Calu3 (cell line): ENCODE measurements at regions not wholly inside any gene's neighbourhood (a gene's known extent, or its start where the extent isn't known, plus 50 kb on each side); places are given as distances from the start of the nearest gene placed in this dataset.

Experiments
- BruUV-seq: library from RNA; stranded (reverse); fragments of 400-500 nt; replicated peaks from 2 replicates; lab custom pipeline; 2021; lab: Mats Ljungman, UMichigan
- CTCF ChIA-PET: fragments of 300-600 bp; sonication (Branson Sonifier 250); formaldehyde crosslinking; loops from one replicate; lab custom pipeline; 2022; ENCODE audit warnings: antibody characterized with exemption; lab: Charles Lee
- DNase-seq: peaks from one replicate; pipeline ENCODE4 v3.0.0; 2022
- H3K27ac Mint-ChIP-seq: one replicate; pipeline ENCODE4 v1.8.0; 2022; ENCODE audit warnings: mixed read lengths; ENCODE audit not compliant: unreplicated experiment
- H3K27me3 Mint-ChIP-seq: one replicate; pipeline ENCODE4 v1.8.0; 2022; ENCODE audit warnings: mixed read lengths; ENCODE audit not compliant: unreplicated experiment
- H3K36me3 Mint-ChIP-seq: one replicate; pipeline ENCODE4 v1.8.0; 2022; ENCODE audit warnings: mild to moderate bottlenecking, moderate library complexity, mixed read lengths; ENCODE audit not compliant: insufficient read depth, unreplicated experiment
- H3K4me1 Mint-ChIP-seq: one replicate; pipeline ENCODE4 v1.8.0; 2022; ENCODE audit warnings: mild to moderate bottlenecking, low read depth, mixed read lengths; ENCODE audit not compliant: unreplicated experiment
- H3K4me3 Mint-ChIP-seq: one replicate; pipeline ENCODE4 v1.8.0; 2022; ENCODE audit warnings: mild to moderate bottlenecking, low read depth, moderate library complexity, mixed read lengths; ENCODE audit not compliant: unreplicated experiment
- H3K9me3 Mint-ChIP-seq: one replicate; pipeline ENCODE4 v1.8.0; 2022; ENCODE audit warnings: low read depth, mixed read lengths; ENCODE audit not compliant: unreplicated experiment
- intact Hi-C: fragments of 100-400 bp; cut with micrococcal nuclease; formaldehyde crosslinking; loops from one replicate; pipeline ENCODE4 v1.10.0; 2022; ENCODE audit not compliant: unreplicated experiment
- TF ChIP-seq, protein P1 (sequence below): fragments of 200-600 bp; IDR thresholded peaks from one replicate; pipeline ENCODE4 v1.8.0; 2022; ENCODE audit warnings: antibody characterized with exemption; ENCODE audit not compliant: unreplicated experiment

DNA sequence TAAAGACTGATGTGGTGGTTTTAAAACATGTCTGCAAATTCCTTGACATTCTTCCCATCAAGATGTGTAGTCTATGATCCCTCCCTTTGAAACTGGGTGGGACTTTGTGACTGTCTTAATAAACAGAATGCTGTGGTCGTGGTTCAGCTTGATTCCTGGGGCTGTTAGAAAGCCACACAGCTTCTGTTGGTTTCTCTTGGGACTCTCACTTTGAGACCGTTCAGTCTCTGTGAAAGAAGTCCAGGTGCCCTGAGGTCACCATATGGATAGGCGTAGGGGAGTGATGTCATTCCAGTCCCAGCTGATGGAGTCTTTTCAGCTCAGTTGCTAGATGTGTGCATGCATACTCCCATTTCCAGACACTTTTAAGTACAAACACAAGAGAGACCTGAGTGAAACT lies 216.6 kb downstream of the KDR start:
- TF ChIP-seq, protein P1, sequence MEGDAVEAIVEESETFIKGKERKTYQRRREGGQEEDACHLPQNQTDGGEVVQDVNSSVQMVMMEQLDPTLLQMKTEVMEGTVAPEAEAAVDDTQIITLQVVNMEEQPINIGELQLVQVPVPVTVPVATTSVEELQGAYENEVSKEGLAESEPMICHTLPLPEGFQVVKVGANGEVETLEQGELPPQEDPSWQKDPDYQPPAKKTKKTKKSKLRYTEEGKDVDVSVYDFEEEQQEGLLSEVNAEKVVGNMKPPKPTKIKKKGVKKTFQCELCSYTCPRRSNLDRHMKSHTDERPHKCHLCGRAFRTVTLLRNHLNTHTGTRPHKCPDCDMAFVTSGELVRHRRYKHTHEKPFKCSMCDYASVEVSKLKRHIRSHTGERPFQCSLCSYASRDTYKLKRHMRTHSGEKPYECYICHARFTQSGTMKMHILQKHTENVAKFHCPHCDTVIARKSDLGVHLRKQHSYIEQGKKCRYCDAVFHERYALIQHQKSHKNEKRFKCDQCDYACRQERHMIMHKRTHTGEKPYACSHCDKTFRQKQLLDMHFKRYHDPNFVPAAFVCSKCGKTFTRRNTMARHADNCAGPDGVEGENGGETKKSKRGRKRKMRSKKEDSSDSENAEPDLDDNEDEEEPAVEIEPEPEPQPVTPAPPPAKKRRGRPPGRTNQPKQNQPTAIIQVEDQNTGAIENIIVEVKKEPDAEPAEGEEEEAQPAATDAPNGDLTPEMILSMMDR = no peak
- no TSS peak for BruUV-seq
- intact Hi-C loops = no loop called here
- DNase-seq = no peak
- Mint-ChIP-seq H3K9me3 (no peaks in the 10 kb centered on the region), H3K27me3 (no peaks in the 10 kb centered on the region), H3K4me1 (no peaks in the 10 kb centered on the region), H3K27ac (no peak overlapping the region), H3K4me3 (no peak overlapping the region), H3K36me3 (no peaks in the 10 kb centered on the region)
- CTCF ChIA-PET = no interaction called here

DNA sequence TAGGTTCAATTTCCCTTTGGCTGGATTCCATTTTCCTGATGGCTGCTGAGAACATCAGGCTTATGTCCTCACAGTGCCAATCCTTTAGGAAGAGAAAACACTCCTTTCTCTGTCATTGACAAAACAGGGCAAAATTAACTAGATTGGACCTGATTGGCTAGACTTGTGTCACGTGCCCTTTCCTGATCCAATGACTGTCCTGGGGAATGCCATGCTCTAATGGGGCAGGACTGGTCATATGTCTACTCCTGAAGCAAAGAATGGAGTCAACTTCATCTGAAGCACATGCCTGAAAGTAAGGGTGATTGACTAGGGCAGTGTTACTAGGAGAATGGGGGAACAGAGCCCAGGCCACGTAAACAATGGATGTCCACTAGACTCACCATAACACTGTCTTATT lies 220.4 kb downstream of the KDR start:
- Mint-ChIP-seq H3K27me3 (no peaks in the 10 kb centered on the region), H3K4me1 (peaks cover 11% of the 10 kb centered on the region), H3K4me3 (no peak overlapping the region), H3K9me3 (no peaks in the 10 kb centered on the region), H3K27ac (no peak overlapping the region), H3K36me3 (no peaks in the 10 kb centered on the region)
- no peak for DNase-seq
- TF ChIP-seq, protein P1 = no peak
- CTCF ChIA-PET = no interaction called here
- intact Hi-C loops = no loop called here
- no TSS peak for BruUV-seq

DNA sequence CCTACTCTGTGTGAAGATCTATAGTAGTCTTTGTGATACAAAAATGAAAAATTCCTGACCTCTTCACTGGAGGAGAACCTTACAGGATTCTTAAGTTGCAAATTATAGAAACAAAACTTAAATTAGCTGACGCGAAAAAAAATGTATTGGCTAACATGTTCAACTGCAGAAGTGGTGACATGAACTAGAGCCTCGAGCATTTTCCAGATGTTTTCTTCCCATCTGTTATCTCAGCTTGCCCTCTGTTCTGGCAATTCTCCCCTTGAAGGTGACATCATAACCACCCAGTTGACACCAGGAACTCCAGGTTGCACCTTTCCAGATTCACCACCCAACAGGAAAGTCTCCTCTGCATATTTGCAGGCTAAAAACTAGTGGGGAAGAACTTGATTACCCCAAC lies 222.4 kb downstream of the KDR start:
- BruUV-seq = no TSS peak
- Mint-ChIP-seq H3K4me3 (no peak overlapping the region), H3K27me3 (no peaks in the 10 kb centered on the region), H3K9me3 (no peaks in the 10 kb centered on the region), H3K4me1 (peaks cover 31% of the 10 kb centered on the region), H3K36me3 (no peaks in the 10 kb centered on the region), H3K27ac (no peak overlapping the region)
- no peak for DNase-seq
- CTCF ChIA-PET = no interaction called here
- TF ChIP-seq, protein P1 = no peak
- intact Hi-C loops = no loop called here

DNA sequence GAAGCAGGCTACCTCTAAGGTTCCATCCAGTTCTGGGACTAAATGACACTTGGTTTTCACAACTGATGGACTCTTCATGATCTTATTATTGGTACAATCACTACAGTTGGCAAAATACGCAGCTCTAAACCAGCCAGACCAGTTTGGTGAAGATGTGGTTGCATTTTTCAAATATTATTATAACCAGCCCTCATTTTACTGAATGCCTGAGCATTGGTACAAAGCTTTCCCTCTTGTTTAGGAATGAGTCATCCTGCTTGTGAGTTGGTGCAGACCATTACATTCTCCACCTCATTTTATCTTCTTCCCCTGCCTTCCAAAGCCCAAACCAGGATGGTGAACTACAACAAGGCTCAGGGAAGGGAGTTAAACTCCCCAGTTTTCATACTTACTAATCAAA lies 223.1 kb downstream of the KDR start:
- no TSS peak for BruUV-seq
- Mint-ChIP-seq H3K4me3 (no peak overlapping the region), H3K4me1 (peaks cover 33% of the 10 kb centered on the region), H3K9me3 (no peaks in the 10 kb centered on the region), H3K27me3 (no peaks in the 10 kb centered on the region), H3K36me3 (no peaks in the 10 kb centered on the region), H3K27ac (peak overlapping the region; percentile 56)
- intact Hi-C loops = no loop called here
- CTCF ChIA-PET = no interaction called here
- DNase-seq = peak; percentile 51
- TF ChIP-seq, protein P1 = no peak
